ENCODE measurements at regions not wholly inside any gene's neighbourhood (a gene's known extent, or its start where the extent isn't known, plus 50 kb on each side); places are given as distances from the start of the nearest gene placed in this dataset.

- TF ChIP-seq CTCF (IDR thresholded peaks at IDR 0.05 in 4 of 5, conservative IDR thresholded peaks at IDR 0.05 in 1 of 5) (no peak), POLR2A (IDR thresholded peaks at IDR 0.05) (no peak)
Observed at GRCh38 chr2:220995581-220995980, 576.5 kb downstream of the EPHA4 start.

Data from gastrocnemius medialis (tissue), 4 donors.